T-cell (primary cell): ENCODE measurements at regions not wholly inside any gene's neighbourhood (a gene's known extent, or its start where the extent isn't known, plus 50 kb on each side); places are given as distances from the start of the nearest gene placed in this dataset.

Experiments used
- ATAC-seq, 4 experiments: fragments of 200-7000 bp in 3 of 4; fragments of 150-1000 bp in 1 of 4; cut with Tn5 transposase; replicated peaks in 1 of 4; 1 replicate in 3 of 4; 2 replicates in 1 of 4; pipeline ENCODE4 v1.10.0; 2021; ENCODE audit warnings: moderate library complexity in 3 of 4, mild to moderate bottlenecking in 2 of 4, moderate number of reproducible peaks in 1 of 4
- CTCF ChIA-PET, 2 donors: fragments of 300-600 bp; sonication (Branson Sonifier 250); formaldehyde crosslinking; loops; one replicate each; lab custom pipeline; 2022; ENCODE audit warnings: antibody characterized with exemption in 2 of 2; lab: Charles Lee
- POLR2A ChIA-PET, 2 donors: fragments of 300-600 bp; sonication (Branson Sonifier 250); formaldehyde crosslinking; loops; one replicate each; lab custom pipeline; 2022; ENCODE audit warnings: antibody characterized with exemption in 2 of 2; lab: Charles Lee
- DNase-seq, 35 experiments: peaks; one replicate each; pipeline versions ENCODE4 v3.0.0 to v3.0.0-alpha.2; 2013 to 2023
- H3K27ac ChIP-seq: one replicate; pipeline ENCODE4 v1.5.1; 2013; ENCODE audit warnings: low read length
- H3K27me3 ChIP-seq, 2 experiments: replicated peaks in 1 of 2; 1 replicate in 1 of 2; 2 replicates in 1 of 2; pipeline versions ENCODE4 v1.6.1 to v1.7.0; 2013; ENCODE audit warnings: low read length in 1 of 2, mixed read lengths in 1 of 2; ENCODE audit not compliant: control insufficient read depth in 2 of 2, insufficient read depth in 2 of 2; ENCODE audit errors: extremely low read depth in 1 of 2
- H3K36me3 ChIP-seq, 2 donors: 1 replicate in 1 of 2; 2 replicates in 1 of 2; pipeline versions ENCODE4 v1.6.1 to v1.7.0; 2013; ENCODE audit warnings: low read length in 1 of 2; ENCODE audit not compliant: control insufficient read depth in 2 of 2, insufficient read depth in 1 of 2; ENCODE audit errors: extremely low read depth in 1 of 2
- H3K4me1 ChIP-seq, 2 experiments: 1 replicate in 1 of 2; 2 replicates in 1 of 2; pipeline versions ENCODE4 v1.6.1 to v1.7.0; 2013; ENCODE audit warnings: low read length in 2 of 2, mixed read lengths in 1 of 2; ENCODE audit not compliant: insufficient read depth in 2 of 2, control insufficient read depth in 1 of 2; ENCODE audit errors: extremely low read depth in 1 of 2
- H3K4me3 ChIP-seq, 2 donors: 1 replicate in 1 of 2; 2 replicates in 1 of 2; pipeline versions ENCODE4 v1.5.1 to v1.7.0; 2013; ENCODE audit warnings: mild to moderate bottlenecking in 2 of 2, low read length in 1 of 2, moderate library complexity in 1 of 2; ENCODE audit not compliant: control insufficient read depth in 1 of 2; ENCODE audit errors: extremely low read depth in 1 of 2
- H3K9me3 ChIP-seq: 2 replicates; pipeline ENCODE4 v1.7.0; 2013
- H3K27ac Mint-ChIP-seq, 2 donors: one replicate each; pipeline ENCODE4 v1.8.0; 2020 to 2021; ENCODE audit warnings: mild to moderate bottlenecking in 2 of 2, mixed read lengths in 2 of 2
- H3K27me3 Mint-ChIP-seq, 2 donors: one replicate each; pipeline ENCODE4 v1.8.0; 2021 to 2022; ENCODE audit warnings: mixed read lengths in 2 of 2
- H3K36me3 Mint-ChIP-seq: one replicate; pipeline ENCODE4 v1.8.0; 2021; ENCODE audit warnings: mixed read lengths
- H3K4me1 Mint-ChIP-seq, 3 donors: one replicate each; pipeline ENCODE4 v1.8.0; 2020 to 2022; ENCODE audit warnings: mixed read lengths in 3 of 3, mild to moderate bottlenecking in 1 of 3
- H3K4me3 Mint-ChIP-seq, 3 donors: one replicate each; pipeline ENCODE4 v1.8.0; 2020 to 2022; ENCODE audit warnings: mild to moderate bottlenecking in 3 of 3, mixed read lengths in 3 of 3, moderate library complexity in 3 of 3
- H3K9me3 Mint-ChIP-seq, 3 donors: one replicate each; pipeline ENCODE4 v1.8.0; 2020 to 2022; ENCODE audit warnings: mixed read lengths in 3 of 3
- WGBS: methylation state at CpG from one replicate; pipeline ENCODE4 v1.1.5; 2013; ENCODE audit warnings: missing lambda C conversion rate; ENCODE audit not compliant: insufficient coverage; 5-methylcytosine and 5-hydroxymethylcytosine counted together

DNA sequence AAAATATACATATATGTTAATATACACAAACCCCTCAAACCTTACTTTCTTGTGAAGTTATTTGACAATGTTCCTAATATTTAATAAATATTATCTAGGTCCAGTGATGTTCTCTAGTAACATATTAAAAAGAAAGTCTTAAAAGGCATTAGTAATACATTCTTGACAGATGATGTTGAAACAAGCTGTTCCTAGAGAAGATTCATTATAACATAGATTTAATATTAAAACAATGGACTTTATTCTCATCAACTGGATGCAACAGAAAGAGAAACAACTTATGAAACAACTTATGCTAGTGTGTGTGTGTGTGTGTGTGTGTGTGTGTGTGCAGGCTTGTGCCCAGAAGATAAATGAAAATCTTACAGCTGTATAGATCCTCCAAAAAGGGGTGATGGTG, 68.5 kb upstream of the PLXNA2 start:
- Histone ChIP-seq H3K36me3 (no peaks in the 10 kb centered on the region), H3K4me1 (no peaks in the 10 kb centered on the region), H3K4me3 (no peak overlapping the region), H3K27me3 (peaks cover 0 to 5% of the 10 kb centered on the region in 2 experiments), H3K27ac (no peak overlapping the region), H3K9me3 (no peaks in the 10 kb centered on the region)
- no peaks in the 10 kb centered on the region for H3K9me3 Mint-ChIP-seq
- no peak overlapping the region for H3K27ac Mint-ChIP-seq
- no peaks in the 10 kb centered on the region for H3K36me3 Mint-ChIP-seq
- no peak overlapping the region for H3K4me3 Mint-ChIP-seq
- ChIA-PET CTCF (no interaction called here), POLR2A (no interaction called here)
- no peaks in the 10 kb centered on the region for H3K4me1 Mint-ChIP-seq
- no peak for ATAC-seq
- DNase-seq: no peak
- H3K27me3 Mint-ChIP-seq: peaks cover 21 to 25% of the 10 kb centered on the region in 2 donors

DNA sequence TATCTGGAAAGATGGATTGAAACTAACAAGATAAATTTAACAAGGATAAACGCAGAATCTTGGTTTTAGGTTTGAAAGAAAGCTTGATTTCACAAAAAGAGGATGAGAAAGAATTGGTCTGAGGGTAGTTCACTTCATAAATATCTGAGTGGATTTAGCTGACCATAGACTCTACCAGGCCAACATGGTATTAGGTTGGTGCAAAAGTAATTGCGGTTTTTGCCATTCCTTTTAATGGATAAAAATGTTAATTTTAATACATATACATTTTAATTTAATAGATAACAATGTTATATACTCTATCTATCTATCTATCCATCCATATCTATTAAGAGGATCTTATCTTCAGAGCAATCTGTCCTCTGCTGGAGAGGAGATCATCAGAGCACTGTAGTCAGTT, 70.2 kb upstream of the PLXNA2 start:
- ATAC-seq (no peak), DNase-seq (no peak)
- CTCF ChIA-PET: no interaction called here
- Histone ChIP-seq H3K36me3 (no peaks in the 10 kb centered on the region), H3K4me3 (no peak overlapping the region), H3K4me1 (no peaks in the 10 kb centered on the region), H3K27me3 (peaks cover 0 to 5% of the 10 kb centered on the region in 2 experiments), H3K27ac (no peak overlapping the region), H3K9me3 (no peaks in the 10 kb centered on the region)
- Mint-ChIP-seq H3K36me3 (no peaks in the 10 kb centered on the region), H3K27ac (no peak overlapping the region), H3K4me3 (no peak overlapping the region), H3K4me1 (no peaks in the 10 kb centered on the region), H3K27me3 (peaks cover 25 to 33% of the 10 kb centered on the region in 2 donors), H3K9me3 (no peaks in the 10 kb centered on the region)
- POLR2A ChIA-PET: no interaction called here
- WGBS: no CpG with 5 or more reads among the region's 2 CpGs

DNA sequence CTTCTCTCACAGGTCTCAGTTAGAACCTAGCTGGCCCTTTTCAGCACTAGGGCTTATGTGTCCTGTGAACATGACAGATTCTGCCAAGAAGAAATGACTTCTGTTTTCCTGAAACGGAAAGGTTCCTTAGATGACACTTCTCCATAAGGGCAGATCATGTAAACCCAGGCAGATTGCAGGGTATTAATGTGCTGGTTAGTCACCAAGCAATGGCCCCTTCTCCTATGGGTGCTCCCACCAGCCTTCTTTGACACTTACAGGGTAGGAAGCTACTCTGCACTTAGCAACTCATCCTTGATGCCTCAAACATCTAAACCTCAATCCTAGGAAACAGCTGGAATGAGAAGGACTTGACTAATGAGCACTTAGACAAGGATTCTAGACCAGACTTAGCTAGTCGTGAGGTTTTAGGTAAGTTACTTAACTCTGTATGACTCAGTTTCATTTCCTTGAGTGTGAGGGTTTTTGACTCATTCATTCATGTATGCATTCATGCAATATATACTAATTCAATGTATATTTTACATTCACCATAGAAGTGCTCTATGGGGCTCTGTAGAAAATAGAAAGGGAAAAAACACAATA, 74.1 kb upstream of the PLXNA2 start:
- Mint-ChIP-seq H3K9me3 (no peaks in the 10 kb centered on the region), H3K27ac (no peak overlapping the region), H3K27me3 (peaks cover 23 to 32% of the 10 kb centered on the region in 2 donors), H3K36me3 (no peaks in the 10 kb centered on the region), H3K4me1 (no peaks in the 10 kb centered on the region), H3K4me3 (no peak overlapping the region)
- ChIA-PET CTCF (no interaction called here), POLR2A (no interaction called here)
- Histone ChIP-seq H3K36me3 (no peaks in the 10 kb centered on the region), H3K4me1 (no peaks in the 10 kb centered on the region), H3K27ac (no peak overlapping the region), H3K9me3 (no peaks in the 10 kb centered on the region), H3K4me3 (no peak overlapping the region), H3K27me3 (peaks cover 0 to 8% of the 10 kb centered on the region in 2 experiments)
- DNase-seq (no peak), ATAC-seq (no peak)
- WGBS: no CpG with 5 or more reads among the region's 2 CpGs

DNA sequence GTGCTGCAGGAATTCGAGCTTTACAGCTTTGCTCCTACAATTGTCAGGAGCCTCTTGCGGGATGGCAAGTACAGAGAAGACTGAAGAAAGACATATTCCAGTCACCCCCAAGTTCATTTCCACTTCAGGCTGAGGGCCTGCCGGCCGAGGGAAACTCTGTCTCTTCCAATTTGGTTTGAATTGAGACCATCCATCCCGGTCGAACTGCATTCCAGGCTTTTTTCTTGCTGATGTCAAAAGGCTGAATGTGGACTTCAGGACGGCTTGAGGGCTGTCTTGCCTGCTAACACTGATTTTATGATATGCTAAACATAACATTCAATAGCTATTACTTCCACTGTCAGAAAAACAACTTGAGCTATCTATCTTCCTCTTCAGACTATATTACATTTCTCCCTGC, 79.8 kb upstream of the PLXNA2 start:
- CTCF ChIA-PET: no interaction called here
- 83% methylated on average over 5 of the region's 7 CpGs for WGBS

DNA sequence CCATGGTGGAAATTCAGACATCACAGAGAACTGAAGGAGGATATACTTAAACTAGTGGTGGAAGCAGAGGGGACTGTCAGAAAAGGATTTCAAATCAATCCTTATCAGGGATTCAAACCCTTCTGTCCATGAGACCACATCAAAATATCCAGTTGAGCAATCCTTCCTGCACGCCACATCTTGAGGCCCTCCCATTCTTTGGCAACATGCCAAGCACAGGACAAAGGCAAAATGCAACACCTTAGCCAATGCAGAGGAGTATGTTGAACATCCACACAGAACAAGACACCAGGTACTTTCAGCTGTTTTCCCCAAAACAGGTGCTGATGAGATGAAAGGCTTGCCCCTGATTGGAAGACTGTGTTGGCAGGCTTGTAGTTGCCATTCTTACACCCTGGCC, 81.8 kb upstream of the PLXNA2 start:
- ATAC-seq (no peak), DNase-seq (no peak)
- H3K36me3 Mint-ChIP-seq: no peaks in the 10 kb centered on the region
- Histone ChIP-seq H3K4me1 (no peaks in the 10 kb centered on the region), H3K4me3 (no peak overlapping the region), H3K36me3 (no peaks in the 10 kb centered on the region), H3K9me3 (no peaks in the 10 kb centered on the region), H3K27ac (no peak overlapping the region), H3K27me3 (no peaks in the 10 kb centered on the region)
- WGBS: no CpG with 5 or more reads among the region's 1 CpG
- peaks cover 3 to 39% of the 10 kb centered on the region in 2 donors for H3K27me3 Mint-ChIP-seq
- no peak overlapping the region for H3K4me3 Mint-ChIP-seq
- ChIA-PET CTCF (no interaction called here), POLR2A (no interaction called here)
- H3K9me3 Mint-ChIP-seq: no peaks in the 10 kb centered on the region
- H3K27ac Mint-ChIP-seq: no peak overlapping the region
- no peaks in the 10 kb centered on the region for H3K4me1 Mint-ChIP-seq

More for the DNA sequence above, 79.8 kb upstream of the PLXNA2 start:
- Mint-ChIP-seq H3K27ac (no peak overlapping the region), H3K4me1 (no peaks in the 10 kb centered on the region), H3K27me3 (peaks cover 8 to 42% of the 10 kb centered on the region in 2 donors), H3K36me3 (no peaks in the 10 kb centered on the region), H3K9me3 (no peaks in the 10 kb centered on the region), H3K4me3 (no peak overlapping the region)
- ATAC-seq (no peak), DNase-seq (no peak)
- no peak overlapping the region for H3K27ac ChIP-seq
- no peak overlapping the region for H3K4me3 ChIP-seq
- peaks cover 0 to 3% of the 10 kb centered on the region in 2 experiments for H3K27me3 ChIP-seq
- POLR2A ChIA-PET: no interaction called here
- no peaks in the 10 kb centered on the region for H3K36me3 ChIP-seq
- H3K4me1 ChIP-seq: no peaks in the 10 kb centered on the region
- H3K9me3 ChIP-seq: no peaks in the 10 kb centered on the region

DNA sequence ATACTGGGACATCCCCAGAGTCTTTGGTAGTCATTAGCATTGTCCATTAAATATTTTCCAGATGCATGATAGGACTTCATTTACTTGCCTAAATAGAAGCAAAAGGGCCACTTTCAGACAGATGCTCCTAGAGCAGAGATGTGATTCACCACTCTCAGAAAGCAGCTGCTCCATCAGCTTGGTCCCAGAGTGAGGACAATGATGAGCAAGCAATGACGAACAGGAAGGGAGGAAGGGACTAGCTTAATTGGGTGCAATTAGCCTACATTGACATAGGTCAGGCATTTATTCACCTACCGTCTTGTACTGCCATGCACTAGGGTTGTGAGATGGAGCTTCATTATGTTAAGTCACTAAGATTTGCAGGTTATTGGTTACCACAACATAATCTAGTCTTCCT, 85.1 kb upstream of the PLXNA2 start:
- 100% methylated on average over 2 of the region's 2 CpGs for WGBS
- H3K4me1 Mint-ChIP-seq: no peaks in the 10 kb centered on the region

More for the DNA sequence above, 85.1 kb upstream of the PLXNA2 start:
- H3K36me3 ChIP-seq: no peaks in the 10 kb centered on the region
- H3K36me3 Mint-ChIP-seq: no peaks in the 10 kb centered on the region
- H3K27me3 ChIP-seq: no peaks in the 10 kb centered on the region
- H3K9me3 Mint-ChIP-seq: no peaks in the 10 kb centered on the region
- no peak for DNase-seq
- no peak overlapping the region for H3K4me3 ChIP-seq
- CTCF ChIA-PET: no interaction called here
- peaks cover 15 to 50% of the 10 kb centered on the region in 2 donors for H3K27me3 Mint-ChIP-seq
- POLR2A ChIA-PET: no interaction called here
- H3K4me1 ChIP-seq: no peaks in the 10 kb centered on the region
- H3K4me3 Mint-ChIP-seq: no peak overlapping the region
- H3K9me3 ChIP-seq: no peaks in the 10 kb centered on the region
- no peak overlapping the region for H3K27ac ChIP-seq
- ATAC-seq: no peak
- no peak overlapping the region for H3K27ac Mint-ChIP-seq
